Adrenal gland (tissue), 9 donors: ENCODE measurements at regions not wholly inside any gene's neighbourhood (a gene's known extent, or its start where the extent isn't known, plus 50 kb on each side); places are given as distances from the start of the nearest gene placed in this dataset.

Experiments
- DNase-seq, 7 donors: peaks; one replicate each; pipeline ENCODE4 v3.0.0-alpha.2; 2019 to 2020
- H3K27ac ChIP-seq, 5 donors: fragments of 200-600 bp; sonication (generic) in 4 of 5; 1 replicate in 3 of 5; 2 replicates in 2 of 5; pipeline versions ENCODE4 v1.5.1 to v1.8.0; 2016 to 2020; ENCODE audit warnings: mild to moderate bottlenecking in 1 of 5
- H3K27me3 ChIP-seq: fragments of 200-600 bp; 2 replicates; pipeline ENCODE4 v1.8.0; 2021
- H3K36me3 ChIP-seq, 2 donors: fragments of 200-600 bp; replicated peaks in 1 of 2; 1 replicate in 1 of 2; 2 replicates in 1 of 2; pipeline versions ENCODE4 v1.5.1 to v1.8.0; 2018 to 2022
- H3K4me1 ChIP-seq, 2 donors: fragments of 200-600 bp; replicated peaks in 1 of 2; 1 replicate in 1 of 2; 2 replicates in 1 of 2; pipeline versions ENCODE4 v1.5.1 to v1.8.0; 2018 to 2021
- H3K4me3 ChIP-seq, 4 donors: fragments of 200-600 bp; sonication (generic) in 3 of 4; one replicate each; pipeline ENCODE4 v1.5.1; 2016 to 2018
- H3K9me3 ChIP-seq, 3 donors: fragments of 200-600 bp; sonication (generic) in 1 of 3; replicated peaks in 1 of 3; 1 replicate in 2 of 3; 2 replicates in 1 of 3; pipeline versions ENCODE4 v1.5.1 to v1.8.0; 2016 to 2021
- POLR2A ChIP-seq, 2 donors: fragments of 450-650 bp; IDR thresholded peaks; one replicate each; pipeline ENCODE4 v1.6.1; 2017; ENCODE audit warnings: antibody characterized with exemption in 2 of 2, mild to moderate bottlenecking in 2 of 2, moderate library complexity in 1 of 2
- WGBS, 4 donors: extraction: QIAGEN DNeasy Blood & Tissue Kit in 2 of 4; methylation state at CpG; one replicate each; pipeline versions ENCODE4 v1.1.5 to v1.1.7; 2013 to 2017; 5-methylcytosine and 5-hydroxymethylcytosine counted together
- intact Hi-C, 2 donors: fragments of 100-400 bp; cut with DNase I; formaldehyde crosslinking; loops; one replicate each; pipeline versions ENCODE4 v1.14.1 to v1.15.0; 2022 to 2023
- TF ChIP-seq, protein P1 (sequence below), 6 experiments: fragments of 450-650 bp in 4 of 6; fragments of 200-600 bp in 2 of 6; sonication (generic) in 1 of 6; IDR thresholded peaks; 1 replicate in 5 of 6; 2 replicates in 1 of 6; pipeline versions ENCODE4 v1.5.1 to v1.8.0; 2016 to 2021; ENCODE audit warnings: antibody characterized with exemption in 6 of 6, mild to moderate bottlenecking in 2 of 6, moderate library complexity in 1 of 6
- donor health status: healthy with polysubstance abuse.
- donor health status: Bipolar disorder and iron deficiency.
- donor health status: DM: yes; HTN: yes; CAD: no.
- donor health status: DM: no; HTN: no; CAD: no.
- donor health status: DM: no; HTN: no; CAD: no.

DNA sequence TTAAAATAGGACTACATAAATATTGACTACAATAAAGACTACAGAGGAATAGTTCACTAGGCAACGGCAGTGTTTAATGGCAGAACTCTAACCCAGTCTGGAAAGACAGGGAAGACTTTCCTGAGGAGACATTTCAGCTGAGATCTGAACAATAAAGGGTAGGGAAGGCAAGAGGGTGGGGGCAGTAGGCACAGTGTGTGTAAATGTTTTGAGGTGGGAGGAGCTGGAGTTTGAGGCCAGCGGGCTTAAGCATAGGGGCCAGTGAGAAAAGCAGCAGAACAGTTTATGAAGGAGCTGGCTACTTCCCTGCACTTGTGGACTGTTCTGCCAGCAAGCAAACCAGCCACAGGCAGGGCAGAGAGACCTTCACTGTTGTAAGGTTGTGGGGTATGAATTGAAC, 76.6 kb upstream of the UGP2 start:
- Histone ChIP-seq H3K4me1 (no peaks in the 10 kb centered on the region), H3K27ac (no peak overlapping the region), H3K27me3 (no peaks in the 10 kb centered on the region), H3K36me3 (no peaks in the 10 kb centered on the region), H3K4me3 (no peak overlapping the region), H3K9me3 (peaks cover 0 to 7% (median 0%) of the 10 kb centered on the region in 3 donors)
- TF ChIP-seq, protein P1, sequence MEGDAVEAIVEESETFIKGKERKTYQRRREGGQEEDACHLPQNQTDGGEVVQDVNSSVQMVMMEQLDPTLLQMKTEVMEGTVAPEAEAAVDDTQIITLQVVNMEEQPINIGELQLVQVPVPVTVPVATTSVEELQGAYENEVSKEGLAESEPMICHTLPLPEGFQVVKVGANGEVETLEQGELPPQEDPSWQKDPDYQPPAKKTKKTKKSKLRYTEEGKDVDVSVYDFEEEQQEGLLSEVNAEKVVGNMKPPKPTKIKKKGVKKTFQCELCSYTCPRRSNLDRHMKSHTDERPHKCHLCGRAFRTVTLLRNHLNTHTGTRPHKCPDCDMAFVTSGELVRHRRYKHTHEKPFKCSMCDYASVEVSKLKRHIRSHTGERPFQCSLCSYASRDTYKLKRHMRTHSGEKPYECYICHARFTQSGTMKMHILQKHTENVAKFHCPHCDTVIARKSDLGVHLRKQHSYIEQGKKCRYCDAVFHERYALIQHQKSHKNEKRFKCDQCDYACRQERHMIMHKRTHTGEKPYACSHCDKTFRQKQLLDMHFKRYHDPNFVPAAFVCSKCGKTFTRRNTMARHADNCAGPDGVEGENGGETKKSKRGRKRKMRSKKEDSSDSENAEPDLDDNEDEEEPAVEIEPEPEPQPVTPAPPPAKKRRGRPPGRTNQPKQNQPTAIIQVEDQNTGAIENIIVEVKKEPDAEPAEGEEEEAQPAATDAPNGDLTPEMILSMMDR (IDR thresholded peaks at IDR 0.05) = no peak
- TF ChIP-seq POLR2A (IDR thresholded peaks at IDR 0.05) = no peak
- intact Hi-C loops = no loop called here
- WGBS, 4 donors = 87 to 92% (median 89%) methylated on average over 2 of the region's 2 CpGs
- DNase-seq = no peak

DNA sequence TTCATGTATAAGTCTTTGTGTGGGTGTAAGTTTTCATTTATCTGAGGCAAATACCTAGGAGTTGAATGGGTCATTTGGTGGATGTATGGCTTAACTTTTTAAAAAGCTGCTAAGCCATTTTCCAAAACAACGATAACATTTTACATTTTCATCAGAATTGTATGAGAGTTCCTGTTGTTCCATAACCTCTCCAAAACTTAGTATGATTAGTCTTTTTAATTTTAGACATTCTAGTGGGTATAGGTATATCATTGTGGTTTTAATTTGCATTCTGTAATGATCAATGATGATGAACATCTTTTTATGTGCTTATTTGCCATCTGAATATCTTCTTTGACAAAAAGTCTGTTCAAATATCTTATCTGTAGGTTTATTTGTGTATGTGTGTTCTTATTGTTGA, 74.4 kb upstream of the UGP2 start:
- TF ChIP-seq POLR2A (IDR thresholded peaks at IDR 0.05) = no peak
- TF ChIP-seq, protein P1 (IDR thresholded peaks at IDR 0.05) = no peak
- Histone ChIP-seq H3K4me3 (no peak overlapping the region), H3K4me1 (no peaks in the 10 kb centered on the region), H3K36me3 (no peaks in the 10 kb centered on the region), H3K9me3 (peaks cover 0 to 7% (median 0%) of the 10 kb centered on the region in 3 donors), H3K27me3 (no peaks in the 10 kb centered on the region), H3K27ac (no peak overlapping the region)
- DNase-seq = no peak
- intact Hi-C loops = no loop called here
- 73 to 95% (median 92%) methylated on average over 1 of the region's 1 CpG for WGBS, 4 donors

DNA sequence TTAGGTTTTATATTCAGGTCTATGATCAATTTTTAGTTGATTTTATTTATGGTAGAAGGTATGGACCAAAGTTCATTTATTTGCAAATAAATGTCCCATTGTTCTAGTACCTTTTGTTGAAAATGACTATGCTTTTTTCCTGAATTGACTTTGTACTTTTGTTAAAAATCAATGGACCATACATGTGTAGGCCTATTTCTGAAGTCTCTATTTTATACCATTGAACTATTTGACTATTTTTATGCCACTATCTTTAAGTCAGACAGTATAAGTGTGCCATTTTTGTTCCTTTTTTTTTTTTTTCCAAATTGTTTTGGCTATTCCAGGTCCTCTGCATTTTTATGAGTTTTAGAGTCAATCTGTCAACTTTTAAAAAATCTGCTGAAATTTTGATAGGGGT, 73.6 kb upstream of the UGP2 start:
- H3K4me3 ChIP-seq = no peak overlapping the region
- no peak overlapping the region for H3K27ac ChIP-seq
- H3K36me3 ChIP-seq = no peaks in the 10 kb centered on the region
- no peaks in the 10 kb centered on the region for H3K27me3 ChIP-seq
- peaks cover 0 to 7% (median 0%) of the 10 kb centered on the region in 3 donors for H3K9me3 ChIP-seq
- TF ChIP-seq, protein P1 (IDR thresholded peaks at IDR 0.05) = no peak
- TF ChIP-seq POLR2A (IDR thresholded peaks at IDR 0.05) = no peak
- no peaks in the 10 kb centered on the region for H3K4me1 ChIP-seq
- intact Hi-C loops = no loop called here
- DNase-seq = no peak

DNA sequence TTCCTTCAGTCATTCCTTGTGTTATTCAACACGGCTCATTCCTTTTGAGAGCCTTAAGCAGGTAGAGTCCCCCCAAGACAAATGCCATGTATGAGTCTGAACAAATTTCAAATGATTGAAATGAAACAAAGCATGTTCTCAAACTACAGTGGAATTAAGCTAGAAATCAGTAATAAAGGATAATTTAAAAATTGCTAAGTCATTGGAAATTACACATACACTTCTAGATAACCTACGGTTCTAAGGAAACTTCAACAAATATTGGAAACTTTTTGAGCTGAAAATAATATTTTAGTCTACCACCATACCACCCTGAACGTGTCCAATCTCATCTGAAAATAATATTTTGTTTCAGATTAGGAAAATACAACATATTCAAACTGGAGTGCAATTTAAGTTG, 71.8 kb upstream of the UGP2 start:
- Histone ChIP-seq H3K27me3 (no peaks in the 10 kb centered on the region), H3K4me3 (no peak overlapping the region), H3K27ac (no peak overlapping the region), H3K4me1 (no peaks in the 10 kb centered on the region), H3K9me3 (peaks cover 0 to 7% (median 0%) of the 10 kb centered on the region in 3 donors), H3K36me3 (no peaks in the 10 kb centered on the region)
- 76 to 84% (median 78%) methylated on average over 3 of the region's 3 CpGs for WGBS, 4 donors
- TF ChIP-seq POLR2A (IDR thresholded peaks at IDR 0.05) = no peak
- TF ChIP-seq, protein P1 (IDR thresholded peaks at IDR 0.05) = no peak
- intact Hi-C loops = no loop called here
- no peak for DNase-seq
